CD8-positive, alpha-beta memory T cell (primary cell): ENCODE measurements at regions not wholly inside any gene's neighbourhood (a gene's known extent, or its start where the extent isn't known, plus 50 kb on each side); places are given as distances from the start of the nearest gene placed in this dataset.
"Not testable (repeated sequence)": the region's sequence is repeated elsewhere in the genome, so short reads cannot be mapped to it uniquely, and the experiment has no call there.

Source experiments
- CTCF ChIA-PET: fragments of 350-600 bp; sonication (Branson Sonifier 250); formaldehyde crosslinking; loops from one replicate; lab custom pipeline; 2021; ENCODE audit warnings: antibody characterized with exemption; lab: Charles Lee
- POLR2A ChIA-PET: fragments of 350-600 bp; sonication (Branson Sonifier 250); formaldehyde crosslinking; loops from one replicate; lab custom pipeline; 2021; ENCODE audit warnings: antibody characterized with exemption; lab: Charles Lee
- DNase-seq, 5 donors: peaks; one replicate each; pipeline versions ENCODE4 v3.0.0 to v3.0.0-alpha.2; 2020 to 2022; ENCODE audit warnings: mixed read lengths in 1 of 5
- H3K27ac ChIP-seq: one replicate; pipeline ENCODE4 v1.7.0; 2013; ENCODE audit warnings: low read depth, mild to moderate bottlenecking, low read length, moderate library complexity
- H3K27me3 ChIP-seq: 2 replicates; pipeline ENCODE4 v1.7.0; 2013; ENCODE audit warnings: low read length, mild to moderate bottlenecking; ENCODE audit not compliant: insufficient read depth, poor library complexity, severe bottlenecking
- H3K36me3 ChIP-seq: 2 replicates; pipeline ENCODE4 v1.7.0; 2013; ENCODE audit warnings: mild to moderate bottlenecking, low read length, moderate library complexity; ENCODE audit not compliant: insufficient read depth
- H3K4me1 ChIP-seq: 2 replicates; pipeline ENCODE4 v1.7.0; 2013; ENCODE audit warnings: mild to moderate bottlenecking, low read length, moderate library complexity; ENCODE audit not compliant: insufficient read depth
- H3K4me3 ChIP-seq: 2 replicates; pipeline ENCODE4 v1.7.0; 2013; ENCODE audit warnings: mild to moderate bottlenecking, low read length
- H3K9me3 ChIP-seq: 2 replicates; pipeline ENCODE4 v1.7.0; 2013; ENCODE audit warnings: mild to moderate bottlenecking, low read length
- H3K27ac Mint-ChIP-seq, 8 donors: one replicate each; pipeline ENCODE4 v1.8.0; 2020 to 2021; ENCODE audit warnings: mixed read lengths in 8 of 8, mild to moderate bottlenecking in 6 of 8, inconsistent platforms in 3 of 8, moderate library complexity in 3 of 8
- H3K27me3 Mint-ChIP-seq, 2 donors: one replicate each; pipeline ENCODE4 v1.8.0; 2020 to 2021; ENCODE audit warnings: mixed read lengths in 2 of 2, mild to moderate bottlenecking in 1 of 2, moderate library complexity in 1 of 2
- H3K36me3 Mint-ChIP-seq, 3 donors: one replicate each; pipeline ENCODE4 v1.8.0; 2020 to 2021; ENCODE audit warnings: mixed read lengths in 3 of 3, inconsistent platforms in 1 of 3, mild to moderate bottlenecking in 1 of 3
- H3K4me1 Mint-ChIP-seq, 3 donors: one replicate each; pipeline ENCODE4 v1.8.0; 2020 to 2021; ENCODE audit warnings: mixed read lengths in 3 of 3, inconsistent platforms in 1 of 3, mild to moderate bottlenecking in 1 of 3
- H3K4me3 Mint-ChIP-seq, 7 donors: one replicate each; pipeline ENCODE4 v1.8.0; 2020 to 2021; ENCODE audit warnings: mixed read lengths in 7 of 7, mild to moderate bottlenecking in 6 of 7, moderate library complexity in 4 of 7, inconsistent platforms in 2 of 7
- H3K9me3 Mint-ChIP-seq, 5 donors: one replicate each; pipeline ENCODE4 v1.8.0; 2020 to 2022; ENCODE audit warnings: mixed read lengths in 5 of 5, mild to moderate bottlenecking in 3 of 5, moderate library complexity in 2 of 5, inconsistent platforms in 1 of 5

GRCh38 chr12:31818623-31819268, 89.9 kb upstream of the AMN1 start:
- no peak overlapping the region for H3K4me3 Mint-ChIP-seq
- H3K36me3 ChIP-seq: no peaks in the 10 kb centered on the region
- CTCF ChIA-PET: no interaction called here
- no peaks in the 10 kb centered on the region for H3K9me3 ChIP-seq
- peaks cover 6 to 18% (median 8%) of the 10 kb centered on the region in 3 donors for H3K4me1 Mint-ChIP-seq
- H3K4me3 ChIP-seq: no peak overlapping the region
- H3K4me1 ChIP-seq: peaks cover 4% of the 10 kb centered on the region
- H3K36me3 Mint-ChIP-seq: peaks cover 0 to 1% (median 1%) of the 10 kb centered on the region in 3 donors
- peaks cover 0 to under 1% (median 0%) of the 10 kb centered on the region in 5 donors for H3K9me3 Mint-ChIP-seq
- H3K27ac Mint-ChIP-seq: no peak overlapping the region
- POLR2A ChIA-PET: no interaction called here
- H3K27me3 ChIP-seq: no peaks in the 10 kb centered on the region
- no peaks in the 10 kb centered on the region for H3K27me3 Mint-ChIP-seq
- H3K27ac ChIP-seq: no peak overlapping the region
- DNase-seq: no peak

- no peaks in the 10 kb centered on the region for H3K27me3 ChIP-seq
- Mint-ChIP-seq H3K9me3 (no peaks in the 10 kb centered on the region), H3K27me3 (no peaks in the 10 kb centered on the region), H3K4me3 (no peak overlapping the region), H3K27ac (no peak overlapping the region), H3K4me1 (peaks cover 14 to 26% (median 16%) of the 10 kb centered on the region in 3 donors), H3K36me3 (peaks cover 0 to 1% (median 0%) of the 10 kb centered on the region in 3 donors)
- no peak overlapping the region for H3K4me3 ChIP-seq
- no peaks in the 10 kb centered on the region for H3K9me3 ChIP-seq
- CTCF ChIA-PET: interaction anchor here (0.9 kb wide), 1 partner anchor 57 kb away, joined by 3 read pairs; no protein-coding TSS in a partner anchor
- POLR2A ChIA-PET: interaction anchor here (0.6 kb wide), 1 partner anchor 189 kb away, joined by 3 read pairs; no protein-coding TSS in a partner anchor
- DNase-seq: no peak
- no peak overlapping the region for H3K27ac ChIP-seq
- H3K4me1 ChIP-seq: peaks cover 12% of the 10 kb centered on the region
- H3K36me3 ChIP-seq: no peaks in the 10 kb centered on the region
Observed at GRCh38 chr12:31817120-31817519, 88.3 kb upstream of the AMN1 start.

GRCh38 chr12:31815096-31815495, 86.3 kb upstream of the AMN1 start:
- H3K4me1 ChIP-seq: peaks cover 8% of the 10 kb centered on the region
- no peak overlapping the region for H3K4me3 ChIP-seq
- Mint-ChIP-seq H3K27ac (no peak overlapping the region), H3K36me3 (peaks cover 0 to 1% (median 0%) of the 10 kb centered on the region in 3 donors), H3K9me3 (no peaks in the 10 kb centered on the region), H3K4me3 (no peak overlapping the region), H3K4me1 (peaks cover 17 to 30% (median 23%) of the 10 kb centered on the region in 3 donors), H3K27me3 (no peaks in the 10 kb centered on the region)
- ChIA-PET CTCF (no interaction called here), POLR2A (no interaction called here)
- H3K36me3 ChIP-seq: no peaks in the 10 kb centered on the region
- H3K9me3 ChIP-seq: no peaks in the 10 kb centered on the region
- H3K27ac ChIP-seq: no peak overlapping the region
- no peaks in the 10 kb centered on the region for H3K27me3 ChIP-seq
- DNase-seq: no peak

GRCh38 chr12:31813305-31813704, 84.5 kb upstream of the AMN1 start:
- no peak for DNase-seq
- Histone ChIP-seq H3K9me3 (no peaks in the 10 kb centered on the region), H3K4me1 (peaks cover 8% of the 10 kb centered on the region), H3K27ac (no peak overlapping the region), H3K36me3 (no peaks in the 10 kb centered on the region), H3K27me3 (no peaks in the 10 kb centered on the region), H3K4me3 (no peak overlapping the region)
- Mint-ChIP-seq H3K36me3 (peaks cover 0 to 1% (median 0%) of the 10 kb centered on the region in 3 donors), H3K27ac (peak overlapping the region in 3 of 8 donors; percentile 11 to 54 (median 51)), H3K27me3 (no peaks in the 10 kb centered on the region), H3K4me3 (no peak overlapping the region), H3K4me1 (peaks cover 18 to 32% (median 23%) of the 10 kb centered on the region in 3 donors), H3K9me3 (no peaks in the 10 kb centered on the region)
- ChIA-PET CTCF (interaction anchor here (0.7 kb wide), 1 partner anchor 128 kb away, joined by 3 read pairs; no protein-coding TSS in a partner anchor), POLR2A (no interaction called here)

GRCh38 chr12:31807773-31808097, 78.9 kb upstream of the AMN1 start:
- H3K9me3 ChIP-seq: no peaks in the 10 kb centered on the region
- no peaks in the 10 kb centered on the region for H3K27me3 ChIP-seq
- H3K27ac Mint-ChIP-seq: peak overlapping the region; percentile 58 to 94 (median 90)
- H3K4me1 Mint-ChIP-seq: peaks cover 41 to 62% (median 58%) of the 10 kb centered on the region in 3 donors
- peaks cover 16% of the 10 kb centered on the region for H3K4me1 ChIP-seq
- no peak overlapping the region for H3K4me3 ChIP-seq
- no peak for DNase-seq
- ChIA-PET POLR2A (interaction anchor here (0.7 to 1.2 kb wide), 2 partner anchors 79 to 88 kb away, joined by 4 to 7 read pairs; partner anchors contain the start of gene AMN1), CTCF (no interaction called here)
- H3K27ac ChIP-seq: no peak overlapping the region
- H3K9me3 Mint-ChIP-seq: peaks cover 0 to 5% (median 4%) of the 10 kb centered on the region in 5 donors
- peaks cover 0 to 12% (median 0%) of the 10 kb centered on the region in 3 donors for H3K36me3 Mint-ChIP-seq
- H3K27me3 Mint-ChIP-seq: no peaks in the 10 kb centered on the region
- peak overlapping the region in 6 of 7 donors; percentile 48 to 77 (median 68) for H3K4me3 Mint-ChIP-seq
- no peaks in the 10 kb centered on the region for H3K36me3 ChIP-seq

GRCh38 chr12:31807081-31807772, 78.4 kb upstream of the AMN1 start:
- H3K36me3 ChIP-seq, H3K4me3 ChIP-seq, H3K9me3 Mint-ChIP-seq, H3K27me3 ChIP-seq, H3K9me3 ChIP-seq, H3K27me3 Mint-ChIP-seq, CTCF ChIA-PET, H3K27ac ChIP-seq: not testable (repeated sequence)
- peaks cover 0 to 12% (median 0%) of the 10 kb centered on the region in 3 donors for H3K36me3 Mint-ChIP-seq
- H3K4me1 Mint-ChIP-seq: peaks cover 41 to 67% (median 63%) of the 10 kb centered on the region in 3 donors
- H3K4me3 Mint-ChIP-seq: peak overlapping the region; percentile 67 to 77 (median 71)
- H3K27ac Mint-ChIP-seq: peak overlapping the region; percentile 48 to 94 (median 90)
- peaks cover 17% of the 10 kb centered on the region for H3K4me1 ChIP-seq
- POLR2A ChIA-PET: interaction anchor here (0.7 to 1.2 kb wide), 2 partner anchors 78 to 89 kb away, joined by 4 to 7 read pairs; partner anchors contain the start of gene AMN1
- peak in 3 of 5 donors; percentile 5 to 47 (median 45) for DNase-seq

- Mint-ChIP-seq H3K27ac (peak overlapping the region in 3 of 8 donors; percentile 36 to 90 (median 71)), H3K4me1 (peaks cover 41 to 66% (median 60%) of the 10 kb centered on the region in 3 donors), H3K36me3 (peaks cover under 1 to 17% (median 3%) of the 10 kb centered on the region in 3 donors), H3K4me3 (peak overlapping the region in 1 of 7 donors; percentile 38)
- H3K36me3 ChIP-seq, H3K27me3 ChIP-seq, POLR2A ChIA-PET, H3K4me3 ChIP-seq, H3K27me3 Mint-ChIP-seq, H3K9me3 Mint-ChIP-seq, DNase-seq, H3K9me3 ChIP-seq, H3K27ac ChIP-seq: not testable (repeated sequence)
- CTCF ChIA-PET: interaction anchor here (1.6 kb wide), 1 partner anchor 153 kb away, joined by 3 read pairs; the partner anchor contains the start of gene RESF1
- peaks cover 23% of the 10 kb centered on the region for H3K4me1 ChIP-seq
Observed at GRCh38 chr12:31805681-31806080, 76.9 kb upstream of the AMN1 start.
